ENCODE measurements at regions not wholly inside any gene's neighbourhood (a gene's known extent, or its start where the extent isn't known, plus 50 kb on each side); places are given as distances from the start of the nearest gene placed in this dataset.

DNA sequence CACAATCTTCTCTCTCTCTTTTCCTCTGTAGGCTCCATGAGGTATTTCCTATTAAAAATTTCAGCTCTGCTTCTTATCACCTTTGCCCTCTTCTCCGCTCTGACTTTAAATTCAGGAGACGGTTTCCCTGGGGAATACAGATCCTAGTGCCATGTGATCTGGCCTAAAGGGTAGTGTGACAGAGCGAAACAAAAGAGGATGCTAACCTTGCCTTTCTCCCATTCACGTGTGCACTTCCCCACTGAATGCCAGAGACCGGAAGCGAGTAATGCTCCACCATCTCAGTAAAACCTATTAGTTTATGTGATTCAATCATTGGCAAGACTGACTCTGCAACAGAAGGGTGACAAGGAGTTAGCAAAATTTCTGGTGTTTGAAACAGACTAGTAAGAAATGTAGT lies 358.3 kb downstream of the ZNF521 start:
- no peak for DNase-seq

DNA sequence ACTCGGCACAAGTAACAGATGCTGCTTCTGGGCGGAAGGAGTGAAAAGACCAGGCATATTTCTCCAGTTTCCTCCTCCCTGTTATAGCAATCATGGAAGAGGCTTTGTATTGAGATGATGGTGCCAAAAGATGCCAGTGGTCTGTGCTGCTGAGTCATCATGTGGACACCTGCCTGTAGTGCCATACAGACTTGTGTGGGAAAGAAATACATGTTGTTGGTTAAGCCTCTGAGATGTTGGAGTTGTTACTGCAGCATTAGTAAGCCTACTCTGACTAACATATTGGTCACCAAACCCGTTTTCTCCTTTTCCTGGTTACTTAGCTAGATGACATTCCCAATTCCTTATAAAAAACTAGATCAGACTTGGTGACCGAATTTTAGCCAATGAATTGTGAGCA lies 356.9 kb downstream of the ZNF521 start:
- no peak for DNase-seq

DNA sequence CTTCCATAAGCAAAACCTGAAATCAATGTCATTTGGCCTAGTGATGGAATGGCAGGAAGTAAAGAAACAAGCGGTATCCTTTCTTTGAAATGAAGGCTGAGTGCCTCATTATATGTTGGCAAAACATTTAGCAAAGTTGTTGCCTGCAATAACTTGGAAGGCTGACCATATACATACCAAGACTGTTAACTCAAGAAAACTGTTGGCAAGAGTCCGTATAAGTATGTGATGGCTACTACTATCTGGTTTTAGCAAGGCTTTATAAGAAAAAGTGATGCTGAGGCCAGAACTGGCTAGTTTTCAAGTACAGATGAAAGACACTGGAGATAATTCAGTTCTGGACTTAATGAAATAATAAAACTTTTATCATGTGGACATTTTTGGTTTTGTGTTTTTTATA lies 356.2 kb downstream of the ZNF521 start:
- no peak for DNase-seq

DNA sequence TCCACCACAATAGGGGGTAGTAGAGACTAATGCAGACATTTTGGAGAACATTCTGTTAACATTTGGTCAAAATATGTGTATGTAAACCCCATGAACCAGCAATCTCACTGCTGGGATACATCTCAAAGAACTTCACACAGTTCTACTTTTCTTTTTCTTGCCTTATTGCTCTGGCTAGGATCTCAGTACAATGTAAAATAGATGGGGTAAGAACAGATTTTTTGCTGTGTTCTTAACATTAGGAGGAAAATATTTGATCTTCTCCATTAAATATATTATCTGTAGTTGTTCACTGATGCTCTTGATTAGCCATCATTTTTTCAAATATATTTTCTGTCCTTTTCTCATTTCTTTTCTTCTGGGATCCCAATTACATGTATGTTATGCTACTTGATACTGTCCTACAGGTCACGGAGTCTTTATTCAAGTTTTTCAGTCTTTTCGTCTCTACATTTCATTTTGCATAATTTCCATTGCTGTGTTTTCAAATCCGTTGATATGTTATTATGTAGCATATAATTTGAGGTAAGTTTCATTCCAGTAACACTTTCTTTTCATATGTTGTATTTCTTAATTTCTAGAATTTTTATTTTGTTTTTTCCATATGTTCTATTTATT lies 352.2 kb downstream of the ZNF521 start:
- no peak for DNase-seq

DNA sequence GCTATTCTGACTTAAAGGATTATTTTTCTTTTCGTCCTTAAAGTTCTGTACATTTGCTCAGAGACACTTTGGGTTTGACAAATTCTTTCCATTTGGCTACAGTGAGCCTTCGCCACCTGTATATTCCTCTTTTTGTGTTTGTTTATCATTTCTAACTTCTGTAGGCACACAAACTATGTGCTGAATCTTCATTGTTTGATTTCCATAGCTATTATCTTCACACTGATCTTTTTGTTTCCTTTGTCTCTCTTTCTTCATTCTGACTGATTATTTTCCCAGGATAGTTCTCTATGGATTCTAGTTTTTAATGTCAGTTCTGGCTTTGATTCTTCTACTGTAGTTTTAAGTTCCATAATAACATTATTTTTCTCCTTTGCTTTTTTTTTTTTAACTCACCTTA lies 350.2 kb downstream of the ZNF521 start:
- DNase-seq, result no peak

DNA sequence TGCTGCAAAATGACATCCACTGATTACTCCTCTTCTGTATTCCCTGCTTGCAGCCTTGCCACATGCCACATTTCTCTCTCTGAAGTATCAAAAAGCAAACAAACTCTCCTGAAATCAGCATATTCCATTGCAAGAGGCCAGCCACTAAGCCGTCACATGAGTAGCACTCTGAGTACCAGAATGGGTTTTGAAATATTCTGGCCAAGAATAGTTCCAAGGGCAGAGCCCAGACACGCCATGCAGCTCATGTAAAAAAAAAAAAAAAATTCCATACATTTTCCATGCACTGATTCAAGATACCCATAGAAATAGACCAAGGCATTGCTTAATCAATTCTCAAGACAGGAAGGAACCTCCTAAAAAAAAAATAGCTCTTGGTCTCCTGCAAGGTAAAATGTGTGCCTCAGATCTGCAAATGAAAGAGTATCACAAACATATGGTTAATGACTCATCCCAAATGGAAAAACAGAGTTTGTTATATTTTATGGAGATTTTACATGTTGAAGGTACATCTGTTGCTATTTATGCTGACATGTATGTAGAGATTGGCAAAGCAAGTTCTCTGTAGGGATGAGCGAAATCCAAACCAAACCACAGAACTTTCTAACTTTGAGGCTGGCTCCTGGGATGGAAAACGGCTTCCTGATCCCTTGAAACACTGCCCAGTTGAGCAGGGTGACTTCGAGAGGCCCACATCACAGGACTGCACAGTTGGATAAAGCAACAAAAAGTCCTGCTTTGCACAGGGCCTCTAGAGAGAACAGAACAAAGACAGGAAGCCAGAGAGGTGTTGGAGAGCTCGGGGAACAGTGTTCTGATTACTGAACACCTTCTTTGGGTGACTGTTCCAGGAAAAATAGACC lies 346.2 kb downstream of the ZNF521 start:
- no peak for DNase-seq

DNA sequence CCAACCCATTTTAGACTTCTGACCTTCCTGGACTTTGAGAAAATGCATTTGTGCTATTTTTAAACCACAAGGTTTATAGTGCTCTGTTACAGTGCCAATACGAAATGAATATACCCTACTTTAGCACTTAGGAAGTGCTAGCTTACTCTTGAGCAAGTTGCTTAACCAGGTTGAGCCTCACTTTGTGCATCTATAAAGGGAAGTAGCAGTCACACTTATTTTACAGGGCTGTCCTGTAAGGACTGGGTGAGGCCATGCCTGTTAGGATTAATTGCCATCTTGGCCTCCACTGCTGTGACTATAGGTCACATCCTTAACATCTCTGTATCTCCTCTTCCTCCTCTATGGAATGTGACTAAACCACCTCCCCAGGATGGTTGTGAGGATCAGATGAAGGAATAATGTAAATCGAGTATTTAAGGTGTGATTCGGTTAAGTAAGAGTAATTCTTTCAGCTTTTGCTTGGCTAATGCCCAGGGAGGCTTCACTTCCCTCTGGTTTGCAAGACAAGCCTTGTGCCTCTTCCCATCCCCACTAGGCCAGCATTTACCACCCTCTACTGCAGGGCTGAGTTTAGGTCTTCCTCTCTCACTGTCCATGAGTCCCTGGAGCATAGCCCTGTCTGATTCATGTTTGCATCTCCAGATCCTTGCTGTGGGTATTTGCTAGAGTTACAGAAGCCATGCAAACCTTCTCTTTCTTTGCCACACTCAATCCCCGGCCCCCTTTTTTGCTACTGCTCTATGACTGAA lies 341.2 kb downstream of the ZNF521 start:
- no peak for DNase-seq
